ENCODE measurements at regions not wholly inside any gene's neighbourhood (a gene's known extent, or its start where the extent isn't known, plus 50 kb on each side); places are given as distances from the start of the nearest gene placed in this dataset.

DNA sequence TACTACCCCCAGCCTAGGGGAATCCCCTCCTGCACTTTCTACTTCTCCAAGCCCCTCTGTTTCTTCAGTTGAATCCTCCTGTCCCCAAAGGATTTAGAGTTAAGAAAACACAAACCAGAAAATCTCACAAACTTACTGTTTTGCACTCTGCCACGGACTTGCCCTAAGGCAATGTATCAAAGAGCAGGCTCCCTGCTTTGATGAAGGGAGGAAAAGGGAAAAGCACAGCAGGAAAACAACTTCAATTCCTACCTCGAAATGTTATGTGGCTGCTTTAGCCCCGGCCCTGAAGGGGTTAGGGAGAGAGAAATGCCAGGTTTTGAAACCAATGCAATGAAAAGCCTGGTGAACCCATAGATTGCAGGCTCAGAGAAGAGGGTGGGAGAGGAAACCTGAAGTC lies 254.7 kb downstream of the MAN2A1 start:
- FAIRE-seq = no peak
- no peak for DNase-seq (ENCODE audit: insufficient read length, low spot score)

DNA sequence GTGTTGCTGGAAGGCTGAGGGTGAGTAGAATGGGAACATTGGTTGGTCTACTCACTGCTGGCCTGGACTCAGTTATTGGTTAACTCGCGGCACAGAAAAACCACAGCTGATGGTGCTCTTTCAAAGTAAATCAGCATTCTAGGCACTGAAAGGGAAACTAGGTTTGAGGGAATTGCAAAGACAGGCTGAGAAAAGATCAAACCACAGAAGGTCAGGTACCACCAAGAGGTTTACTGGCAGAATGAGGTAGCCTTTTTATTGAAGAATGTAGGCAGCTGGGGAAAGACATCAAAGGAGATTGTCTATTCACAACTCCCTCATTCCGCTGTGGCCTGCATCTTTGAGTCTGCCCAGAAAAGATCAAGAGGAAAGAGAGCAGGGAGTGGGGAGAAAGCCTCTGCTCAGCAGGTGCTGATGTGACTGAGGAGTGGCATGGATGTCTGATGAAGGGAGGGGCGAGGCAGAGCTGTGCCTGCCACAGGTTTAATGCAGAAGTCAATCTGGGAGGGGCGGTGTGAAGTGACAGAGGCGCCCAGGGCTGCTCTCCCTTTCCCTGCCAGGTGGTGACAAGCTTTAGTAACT lies 255.5 kb downstream of the MAN2A1 start:
- DNase-seq (ENCODE audit: insufficient read length, low spot score) = no peak
- FAIRE-seq = no peak

DNA sequence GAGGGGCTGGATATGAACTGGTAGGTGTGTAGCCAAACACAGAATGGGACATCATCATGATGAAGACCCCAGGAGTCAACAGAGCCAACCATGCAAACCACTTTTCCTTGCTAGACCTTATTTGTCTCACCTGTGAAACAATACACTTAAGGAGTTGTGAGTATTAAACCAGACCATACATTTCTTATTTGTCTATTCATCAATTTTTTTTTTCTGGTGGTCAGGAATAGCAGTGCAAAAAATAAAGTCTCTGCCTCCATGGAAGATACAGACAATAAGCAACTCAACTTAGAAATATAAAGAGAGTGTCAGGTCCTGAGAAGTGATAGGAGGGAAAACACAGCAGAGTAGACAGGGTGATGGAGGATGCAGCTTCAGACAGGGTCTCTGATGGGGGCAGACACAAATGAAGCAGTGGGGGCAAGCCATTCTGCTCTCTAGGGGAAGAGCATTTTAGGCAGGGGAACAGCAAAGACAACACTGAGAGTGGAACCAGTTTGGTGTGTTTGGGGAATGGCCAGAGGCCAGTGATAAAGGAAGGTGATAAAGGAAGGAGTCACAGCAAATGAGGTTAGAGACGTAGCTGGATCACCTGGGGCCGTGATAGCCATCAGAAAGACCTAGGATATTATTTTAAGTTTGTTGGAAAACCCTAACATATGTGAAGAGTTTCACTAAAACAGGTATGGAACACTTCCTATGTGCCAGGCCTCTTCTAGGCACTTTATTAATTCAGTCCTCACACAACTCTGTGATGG lies 256.2 kb downstream of the MAN2A1 start:
- no peak for DNase-seq (ENCODE audit: insufficient read length, low spot score)
- FAIRE-seq = no peak

DNA sequence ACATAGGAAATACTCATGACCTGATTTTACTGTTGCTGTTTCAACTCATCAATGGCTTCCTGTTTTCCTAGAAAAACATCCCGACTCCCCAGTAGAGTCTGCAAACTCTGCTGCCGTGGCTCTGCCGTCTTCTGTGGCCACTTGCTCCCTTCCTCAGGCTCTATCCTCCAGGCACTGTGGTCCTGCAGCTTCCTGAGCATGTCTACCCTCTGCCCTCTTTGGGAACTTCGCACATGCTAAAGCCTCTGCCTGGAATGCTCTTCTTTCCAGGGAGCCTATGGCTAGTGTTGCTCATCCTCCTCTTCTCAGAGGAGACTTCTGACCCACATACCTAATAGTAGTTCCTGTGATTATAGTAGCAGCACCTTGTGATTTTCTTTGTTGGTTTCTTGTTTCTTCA lies 256.9 kb downstream of the MAN2A1 start:
- no peak for FAIRE-seq

DNA sequence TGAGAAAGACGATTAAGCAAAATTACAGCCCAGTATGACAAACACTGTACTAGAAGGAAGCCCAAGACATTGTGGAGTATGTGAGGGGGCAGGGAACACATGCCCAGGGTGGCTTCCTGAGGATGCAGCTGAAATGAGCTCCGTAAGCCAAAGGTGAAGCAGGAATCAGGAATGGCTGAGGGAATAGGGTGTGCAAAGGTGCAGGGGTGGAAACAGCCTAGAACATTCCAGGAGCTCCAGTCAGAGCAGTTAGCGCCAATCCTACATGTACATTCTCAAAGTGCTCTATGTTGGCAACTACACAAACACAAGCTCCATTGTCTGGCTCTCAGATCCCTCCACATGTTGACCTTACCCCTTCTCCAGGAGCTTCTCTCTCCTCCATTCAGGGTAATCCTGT lies 257.9 kb downstream of the MAN2A1 start:
- DNase-seq (ENCODE audit: insufficient read length, low spot score) = no peak
- no peak for FAIRE-seq

More for the DNA sequence above, 256.9 kb downstream of the MAN2A1 start:
- no peak for DNase-seq (ENCODE audit: insufficient read length, low spot score)

DNA sequence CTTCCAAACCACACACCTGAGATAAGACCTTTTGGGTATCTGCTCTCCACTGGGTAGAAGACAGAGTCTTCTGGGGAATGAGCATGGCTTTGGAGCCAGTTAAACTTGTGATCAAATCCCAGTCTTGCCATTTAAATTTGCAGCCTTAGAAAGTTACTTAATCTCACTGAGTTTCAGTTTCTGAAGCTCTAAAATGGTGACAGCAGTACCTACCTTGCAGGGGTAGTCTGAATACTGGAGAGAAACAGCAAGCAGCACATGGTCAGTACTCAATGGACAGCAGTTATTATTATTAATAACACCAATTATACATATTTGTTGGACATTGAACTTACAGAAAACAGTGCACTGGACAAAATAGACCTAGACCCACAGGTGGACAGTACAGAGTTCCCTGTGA lies 260.9 kb downstream of the MAN2A1 start:
- DNase-seq (ENCODE audit: insufficient read length, low spot score) = no peak
- FAIRE-seq = no peak

DNA sequence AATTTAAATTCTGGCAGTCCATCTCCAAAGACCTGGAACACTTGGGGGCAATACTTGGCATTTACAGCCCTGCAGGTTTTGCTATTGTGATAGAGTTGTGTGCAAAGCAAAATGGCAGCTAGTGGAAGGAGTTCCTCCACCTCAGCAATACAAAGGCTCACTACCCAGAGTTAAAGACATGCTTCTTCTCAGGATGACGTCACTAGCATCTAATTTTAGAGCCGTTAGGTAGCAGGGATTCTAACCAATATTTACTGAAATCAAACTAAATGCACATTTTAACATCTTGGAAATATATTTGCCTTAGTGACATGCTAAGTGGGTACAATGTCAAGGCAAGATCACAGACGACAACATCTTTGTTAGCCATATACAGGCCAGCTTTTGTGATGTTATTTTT lies 261.6 kb downstream of the MAN2A1 start:
- DNase-seq (ENCODE audit: insufficient read length, low spot score) (no peak), FAIRE-seq (no peak)

DNA sequence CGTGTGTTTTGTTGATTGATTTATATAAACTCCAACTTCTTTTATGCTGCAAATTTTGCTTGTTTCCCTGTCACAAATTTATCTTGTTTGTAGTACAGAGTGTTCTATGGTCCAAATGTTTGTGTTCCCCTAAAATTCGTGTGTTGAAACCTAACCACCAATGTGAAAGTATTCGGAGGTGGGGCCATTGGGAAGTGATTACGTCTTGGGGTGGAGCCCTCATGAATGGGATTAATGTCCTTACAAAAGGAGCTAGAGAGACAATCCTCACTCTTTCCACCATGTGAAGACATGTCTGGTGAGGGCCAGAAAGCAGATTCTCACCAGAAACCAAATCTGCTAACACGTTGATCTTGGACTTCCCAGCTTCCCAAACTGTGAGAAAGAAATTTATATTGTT lies 262.0 kb downstream of the MAN2A1 start:
- FAIRE-seq = no peak
- no peak for DNase-seq (ENCODE audit: insufficient read length, low spot score)

DNA sequence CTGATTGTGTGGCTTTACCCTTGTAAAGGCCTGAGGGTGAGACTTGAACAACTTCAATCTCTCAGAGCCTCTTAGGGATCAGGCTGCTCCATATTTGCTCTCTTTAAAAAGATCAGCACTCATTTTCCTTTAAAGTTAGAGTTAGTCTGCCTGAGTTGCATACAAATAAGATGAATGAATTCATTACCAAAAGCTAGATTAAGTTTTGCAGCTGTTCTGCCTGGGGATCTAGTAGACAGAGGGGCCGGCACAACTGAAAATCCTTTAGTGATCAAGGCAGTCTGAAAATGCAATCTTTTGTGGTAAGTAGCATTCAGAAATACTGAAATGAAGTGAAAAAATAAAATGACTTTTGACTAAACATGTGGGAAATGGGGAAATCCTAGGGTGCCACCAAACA lies 264.0 kb downstream of the MAN2A1 start:
- FAIRE-seq (no peak), DNase-seq (ENCODE audit: insufficient read length, low spot score) (no peak)

DNA sequence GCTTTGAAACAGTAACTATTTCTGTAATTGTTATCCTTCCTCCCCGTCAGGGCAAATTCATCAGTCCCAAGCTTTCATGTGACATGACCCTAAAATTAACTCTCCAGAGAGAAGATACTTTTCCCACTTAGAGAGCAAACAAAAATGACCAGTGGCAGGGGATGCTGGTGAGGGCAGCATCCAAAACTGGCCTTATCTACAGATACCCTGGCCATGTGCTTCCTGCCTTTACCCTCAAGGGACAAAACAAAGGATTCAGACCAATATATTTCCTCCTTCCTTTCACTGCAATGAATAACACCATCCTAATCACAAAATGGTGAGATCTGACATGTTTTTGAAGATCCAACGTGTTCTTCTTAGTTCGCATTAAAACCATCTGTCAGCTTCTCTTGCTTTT lies 267.2 kb downstream of the MAN2A1 start:
- DNase-seq (ENCODE audit: insufficient read length, low spot score) = no peak
- FAIRE-seq = no peak

DNA sequence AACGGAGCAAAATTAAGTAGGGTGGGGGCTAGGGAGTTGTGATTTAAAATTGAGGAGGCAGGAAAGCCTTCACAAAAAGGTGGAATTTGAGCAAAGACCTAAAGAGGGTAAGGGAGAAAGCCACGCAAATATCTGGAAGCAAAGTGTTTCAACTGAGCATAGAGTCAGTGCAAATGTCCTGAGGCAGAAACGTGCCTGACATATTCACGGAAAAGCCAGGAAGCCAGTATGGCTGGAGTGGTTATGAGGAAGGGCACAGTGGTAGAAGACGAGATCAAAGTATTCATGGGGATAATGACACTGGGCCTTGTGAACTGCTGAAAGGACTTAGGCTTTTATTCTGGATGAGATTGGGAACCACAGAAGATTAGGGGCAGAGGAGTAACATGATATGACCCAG lies 268.4 kb downstream of the MAN2A1 start:
- FAIRE-seq (no peak), DNase-seq (ENCODE audit: insufficient read length, low spot score) (no peak)

DNA sequence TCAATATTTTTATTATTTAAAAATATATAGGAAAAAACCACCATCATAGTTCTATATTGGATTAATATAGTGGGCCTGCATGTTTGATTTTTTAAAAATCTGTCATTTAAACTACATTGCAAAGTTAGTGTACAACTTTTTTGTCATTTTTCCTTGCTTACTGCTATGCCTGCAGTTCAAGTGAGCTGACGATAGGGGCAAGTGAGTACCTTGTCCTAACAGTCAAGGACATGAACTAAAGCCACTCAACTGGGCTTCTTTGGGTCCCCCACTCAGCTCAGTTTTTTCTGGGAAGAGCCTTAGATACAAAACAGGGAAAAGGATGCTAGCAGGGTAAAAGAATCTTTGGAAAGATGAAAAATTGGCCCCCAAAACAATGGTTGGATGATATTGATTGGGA lies 269.9 kb downstream of the MAN2A1 start:
- DNase-seq (ENCODE audit: insufficient read length, low spot score) = no peak
- no peak for FAIRE-seq

DNA sequence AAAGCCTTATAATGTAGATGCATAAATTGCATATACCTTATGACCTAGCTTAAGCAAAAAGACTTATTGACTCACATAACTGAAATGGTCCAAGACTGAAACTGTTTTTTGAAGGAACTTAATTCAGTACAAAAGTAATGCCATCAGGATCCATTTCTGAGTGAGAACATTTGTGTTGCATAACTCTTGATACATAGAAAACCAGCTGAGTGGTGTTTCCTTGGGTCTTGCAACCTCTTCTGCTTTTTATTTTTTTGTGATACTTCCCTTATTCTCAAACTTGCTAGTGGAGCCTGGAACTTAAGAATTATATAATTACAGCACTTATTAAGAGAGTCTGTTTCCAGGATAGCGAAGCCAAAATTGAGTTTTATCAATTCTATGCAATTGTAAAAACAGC lies 272.0 kb downstream of the MAN2A1 start:
- DNase-seq (ENCODE audit: insufficient read length, low spot score) = no peak
- no peak for FAIRE-seq

DNA sequence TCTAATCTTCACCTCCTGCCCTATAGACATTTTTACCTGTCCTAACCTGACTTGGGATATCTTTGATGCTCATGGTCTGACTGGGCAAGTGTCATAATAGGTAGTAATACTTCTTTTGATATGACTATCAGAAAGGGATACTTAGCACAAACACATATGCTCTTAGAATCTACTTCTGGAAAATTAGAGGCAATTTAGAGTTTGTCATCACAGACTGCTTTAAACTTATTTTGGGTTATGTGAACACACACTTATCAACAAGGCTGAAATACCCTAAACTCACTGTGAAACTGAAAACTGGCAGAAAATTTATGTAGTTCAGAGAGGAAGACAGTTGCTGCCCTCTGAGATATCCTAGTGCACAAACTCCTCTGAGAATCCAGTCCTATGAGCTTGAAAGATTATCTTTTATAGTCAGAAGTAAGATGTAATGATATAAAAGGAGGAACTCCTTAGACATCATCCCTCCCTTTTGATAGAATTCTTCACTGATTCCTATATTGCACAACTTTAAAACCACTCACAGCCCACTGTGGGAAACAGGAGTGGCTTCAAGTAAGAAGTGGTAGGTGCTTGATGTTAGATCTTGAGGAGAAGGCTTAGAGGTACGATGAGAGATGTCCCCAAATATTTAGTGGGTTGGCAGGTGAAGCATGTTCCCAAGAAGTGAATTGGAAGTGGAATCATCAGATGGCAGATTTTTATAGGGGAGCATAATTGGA lies 273.3 kb downstream of the MAN2A1 start:
- DNase-seq (ENCODE audit: insufficient read length, low spot score) (no peak), FAIRE-seq (no peak)

DNA sequence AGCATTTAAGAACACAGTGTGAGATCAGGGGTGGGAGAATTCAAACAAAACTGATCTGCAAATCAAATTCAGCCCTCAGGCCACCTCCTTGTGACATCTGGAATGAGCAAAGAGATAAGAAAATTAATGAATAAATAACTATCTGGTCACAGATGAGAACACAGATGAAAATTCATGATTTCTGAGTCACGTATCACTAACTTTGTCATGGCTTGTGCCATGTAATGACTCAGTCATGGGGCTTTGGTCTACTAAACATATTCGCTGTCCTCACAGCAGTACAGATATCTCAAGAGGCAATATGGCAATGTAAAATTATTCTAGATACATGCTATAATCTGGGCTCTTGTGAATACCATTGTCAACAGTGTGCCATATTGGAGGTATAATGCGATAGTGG lies 274.4 kb downstream of the MAN2A1 start:
- FAIRE-seq (no peak), DNase-seq (ENCODE audit: insufficient read length, low spot score) (no peak)

DNA sequence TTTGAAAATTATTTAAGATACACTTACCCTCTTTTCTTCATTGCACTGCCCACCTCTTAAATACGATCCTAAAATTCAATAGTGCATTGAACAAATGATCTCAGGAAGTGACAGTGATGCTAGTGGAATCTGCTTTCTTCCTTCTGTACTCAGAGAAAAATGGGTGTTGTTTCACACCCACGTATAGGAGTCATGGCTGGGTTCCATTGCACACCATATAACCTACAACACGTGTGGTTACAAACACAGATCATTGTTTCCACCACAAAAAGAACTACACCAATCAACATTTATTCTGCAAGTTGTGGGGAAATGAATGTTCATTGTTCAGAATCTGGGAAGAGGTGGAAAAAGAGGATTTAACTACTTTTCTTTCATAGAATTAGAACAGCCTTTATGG lies 275.9 kb downstream of the MAN2A1 start:
- DNase-seq (ENCODE audit: insufficient read length, low spot score) (no peak), FAIRE-seq (no peak)

DNA sequence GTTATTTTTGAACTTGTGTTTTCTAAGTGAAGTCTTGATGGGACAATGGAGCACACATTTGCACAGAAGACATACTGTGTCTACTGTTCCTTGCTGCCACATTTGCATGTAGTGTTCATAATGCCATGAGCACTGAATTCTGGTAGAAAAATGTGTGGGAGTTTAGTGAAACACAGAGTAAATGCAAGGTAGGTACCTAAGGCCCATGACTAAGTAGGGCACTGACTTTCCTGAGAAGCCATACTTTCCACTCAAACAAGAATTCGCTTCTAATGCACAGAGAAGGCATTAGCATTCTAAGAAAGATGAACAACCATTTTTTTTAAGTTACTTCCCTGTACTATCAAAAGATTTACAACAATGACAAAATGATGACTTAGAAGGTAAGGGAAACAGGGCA lies 282.2 kb downstream of the MAN2A1 start:
- no peak for FAIRE-seq
- no peak for DNase-seq (ENCODE audit: insufficient read length, low spot score)

DNA sequence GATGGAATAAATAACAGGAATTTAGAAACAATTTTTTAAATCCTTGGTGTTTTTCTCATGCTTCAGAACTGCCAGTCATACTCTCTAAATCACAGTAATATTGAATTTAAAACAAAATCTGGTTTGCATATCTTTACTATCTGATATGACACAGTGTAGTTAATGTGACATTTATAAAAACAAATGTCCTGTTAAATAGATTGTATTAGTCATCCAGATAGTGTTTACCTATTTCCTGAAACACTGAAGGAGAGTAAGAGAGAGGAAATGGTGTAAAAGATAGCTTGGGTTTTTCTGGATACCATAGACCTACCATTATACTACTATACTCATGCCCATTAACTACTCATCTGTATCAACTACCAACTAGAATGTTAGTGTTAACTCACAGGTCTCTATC lies 292.3 kb downstream of the MAN2A1 start:
- DNase-seq (ENCODE audit: insufficient read length, low spot score) (no peak), FAIRE-seq (no peak)

DNA sequence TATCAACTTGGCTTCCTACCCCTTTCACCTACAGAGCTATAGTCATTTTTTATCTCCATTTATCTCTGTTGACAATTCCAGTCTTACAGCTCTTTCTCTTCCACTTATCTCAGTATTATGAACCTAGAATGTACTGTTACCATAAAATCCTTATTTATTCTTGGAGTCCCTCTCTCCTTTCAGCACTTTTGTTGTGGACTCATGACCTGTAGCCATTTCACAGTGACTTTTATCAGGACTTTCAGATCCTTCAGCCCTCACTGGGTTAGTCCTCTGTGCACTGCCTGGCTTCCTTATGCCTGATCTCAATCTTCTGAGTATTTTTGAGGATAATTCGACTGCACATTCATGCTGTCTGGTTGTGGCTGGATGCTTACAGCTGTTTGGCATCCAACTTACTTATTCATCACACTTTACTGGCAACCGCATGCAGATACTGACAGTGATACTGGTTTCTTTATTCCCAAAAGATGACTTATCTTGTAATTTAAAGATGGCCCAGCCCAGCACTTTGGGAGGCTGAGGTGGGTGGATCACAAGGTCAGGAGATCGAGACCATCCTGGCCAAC lies 293.3 kb downstream of the MAN2A1 start:
- FAIRE-seq (no peak), DNase-seq (ENCODE audit: insufficient read length, low spot score) (no peak)

DNA sequence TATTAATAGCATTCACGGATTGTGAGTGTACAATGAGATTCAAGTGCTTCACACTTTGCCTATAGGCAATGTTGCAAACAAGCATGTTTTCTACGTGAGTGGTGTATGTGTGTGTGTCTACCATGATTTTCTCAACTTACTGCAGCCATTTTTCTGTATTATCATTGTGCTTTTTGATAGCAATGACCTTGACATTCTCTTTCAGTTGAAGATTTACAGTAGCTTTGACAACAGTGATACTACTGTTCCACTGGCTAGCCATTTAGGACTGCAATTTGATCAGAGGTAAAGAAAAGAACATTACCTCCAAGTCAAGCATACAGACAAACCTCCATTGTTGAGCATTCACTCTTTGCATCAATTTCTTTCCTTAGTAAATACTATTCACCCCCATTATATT lies 297.0 kb downstream of the MAN2A1 start:
- no peak for DNase-seq (ENCODE audit: insufficient read length, low spot score)
- no peak for FAIRE-seq

DNA sequence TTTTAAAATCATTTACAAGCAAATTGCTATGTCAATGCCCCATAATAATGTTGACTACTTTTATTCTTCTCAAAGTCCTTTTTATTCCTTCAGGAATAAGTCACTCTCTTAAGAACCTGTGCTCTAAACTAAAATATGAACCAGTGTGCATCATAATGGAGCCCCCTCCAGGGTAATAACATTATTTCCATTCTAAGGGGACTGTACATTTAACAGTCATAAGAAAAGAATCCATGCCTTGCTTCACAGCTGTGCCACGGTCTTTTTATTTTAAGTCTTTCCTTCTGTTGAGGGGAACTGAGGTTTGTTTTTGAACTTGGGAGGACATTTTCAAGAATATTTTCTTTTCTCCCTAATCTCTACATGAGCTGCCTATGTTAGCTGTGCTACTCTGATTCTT lies 297.6 kb downstream of the MAN2A1 start:
- FAIRE-seq (no peak), DNase-seq (ENCODE audit: insufficient read length, low spot score) (no peak)

DNA sequence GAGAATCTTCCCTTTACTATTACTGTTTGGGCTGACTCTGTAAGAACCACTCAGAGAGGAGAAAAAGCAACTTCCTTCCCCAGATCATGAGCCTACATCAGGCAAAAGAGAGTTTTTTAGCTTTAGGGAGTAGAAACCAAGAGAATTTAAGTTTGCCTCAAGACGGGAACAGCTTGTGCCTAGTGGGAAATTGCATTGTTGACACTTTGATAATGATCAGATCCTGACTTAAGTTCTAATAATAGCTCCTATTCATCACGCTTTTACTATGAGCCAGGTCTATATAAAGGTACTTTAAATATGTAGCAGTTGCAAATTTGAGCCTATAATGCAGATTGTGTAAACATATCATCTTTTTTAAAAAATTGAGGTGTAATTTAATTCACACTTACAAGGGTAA lies 298.2 kb downstream of the MAN2A1 start:
- DNase-seq (ENCODE audit: insufficient read length, low spot score) (no peak), FAIRE-seq (no peak)

All from HTR-8/SVneo (cell line).